ENCODE measurements at regions not wholly inside any gene's neighbourhood (a gene's known extent, or its start where the extent isn't known, plus 50 kb on each side); places are given as distances from the start of the nearest gene placed in this dataset.

DNA sequence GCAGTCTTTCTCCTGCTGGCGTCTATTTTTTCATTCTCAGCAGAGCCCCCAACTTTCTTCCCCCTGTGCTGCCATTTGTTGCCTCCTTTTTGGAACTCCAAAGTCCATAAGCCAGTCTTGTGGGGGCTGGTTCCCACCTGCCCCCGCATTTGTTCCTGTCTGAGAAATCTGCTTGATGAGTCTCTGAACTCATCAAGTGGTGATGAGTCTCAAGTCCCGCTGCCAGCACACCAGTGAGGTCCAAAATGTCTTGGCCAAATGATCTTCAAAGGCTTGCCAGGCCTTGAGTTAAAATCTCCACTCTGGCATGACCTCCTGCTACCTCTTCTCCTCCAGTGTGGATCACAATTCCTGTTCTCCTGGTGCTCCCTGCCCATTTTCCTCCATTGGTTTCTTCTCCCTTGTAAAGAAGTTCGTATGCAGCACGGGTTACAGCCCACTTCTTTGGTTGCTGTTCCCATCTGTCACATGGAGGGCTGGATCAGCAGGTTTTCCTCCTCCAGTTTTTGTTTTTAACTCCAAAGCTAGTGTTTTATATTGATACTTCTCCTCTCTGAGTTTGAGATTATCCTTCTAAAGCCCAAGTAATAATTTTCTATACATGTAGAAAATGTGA lies 72.7 kb upstream of the LIMCH1 start:
- Histone ChIP-seq H3K4me1 (ENCODE audit: low read depth) (no peaks in the 10 kb centered on the region), H3K27ac (no peak overlapping the region)
- no peak for DNase-seq (ENCODE audit: low read depth in 1 of 2, low spot score in 1 of 2)

DNA sequence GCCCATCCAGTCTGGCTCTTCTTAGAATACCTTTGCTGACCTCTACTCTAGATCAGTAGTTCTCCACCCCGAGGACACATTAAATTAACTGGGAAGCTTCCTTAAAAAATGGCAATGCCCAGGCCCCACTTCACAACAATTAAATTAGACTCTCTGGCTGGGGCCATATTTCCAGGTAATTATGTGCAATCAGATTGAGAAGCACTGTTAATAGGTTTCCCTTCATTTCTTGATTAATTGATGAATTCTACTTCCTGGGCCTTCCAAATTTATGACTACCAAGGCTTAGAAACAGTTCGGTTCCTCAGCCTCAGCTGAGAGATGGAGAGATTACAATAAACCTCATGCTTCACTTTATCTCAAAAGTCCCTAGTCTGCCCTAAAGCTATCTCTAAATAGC lies 71.7 kb upstream of the LIMCH1 start:
- Histone ChIP-seq H3K4me1 (ENCODE audit: low read depth) (no peaks in the 10 kb centered on the region), H3K36me3 (no peaks in the 10 kb centered on the region), H3K9me3 (ENCODE audit: low read depth) (no peaks in the 10 kb centered on the region), H3K27me3 (peaks cover 9% of the 10 kb centered on the region), H3K4me3 (no peak overlapping the region), H3K27ac (no peak overlapping the region)
- TF ChIP-seq, protein P1, sequence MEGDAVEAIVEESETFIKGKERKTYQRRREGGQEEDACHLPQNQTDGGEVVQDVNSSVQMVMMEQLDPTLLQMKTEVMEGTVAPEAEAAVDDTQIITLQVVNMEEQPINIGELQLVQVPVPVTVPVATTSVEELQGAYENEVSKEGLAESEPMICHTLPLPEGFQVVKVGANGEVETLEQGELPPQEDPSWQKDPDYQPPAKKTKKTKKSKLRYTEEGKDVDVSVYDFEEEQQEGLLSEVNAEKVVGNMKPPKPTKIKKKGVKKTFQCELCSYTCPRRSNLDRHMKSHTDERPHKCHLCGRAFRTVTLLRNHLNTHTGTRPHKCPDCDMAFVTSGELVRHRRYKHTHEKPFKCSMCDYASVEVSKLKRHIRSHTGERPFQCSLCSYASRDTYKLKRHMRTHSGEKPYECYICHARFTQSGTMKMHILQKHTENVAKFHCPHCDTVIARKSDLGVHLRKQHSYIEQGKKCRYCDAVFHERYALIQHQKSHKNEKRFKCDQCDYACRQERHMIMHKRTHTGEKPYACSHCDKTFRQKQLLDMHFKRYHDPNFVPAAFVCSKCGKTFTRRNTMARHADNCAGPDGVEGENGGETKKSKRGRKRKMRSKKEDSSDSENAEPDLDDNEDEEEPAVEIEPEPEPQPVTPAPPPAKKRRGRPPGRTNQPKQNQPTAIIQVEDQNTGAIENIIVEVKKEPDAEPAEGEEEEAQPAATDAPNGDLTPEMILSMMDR (IDR thresholded peaks at IDR 0.05; ENCODE audit: low read depth, low read length), result no peak
- DNase-seq (ENCODE audit: low read depth in 1 of 2, low spot score in 1 of 2), result no peak

More for the DNA sequence above, 72.7 kb upstream of the LIMCH1 start:
- no peak overlapping the region for H3K4me3 ChIP-seq
- TF ChIP-seq, protein P1 (IDR thresholded peaks at IDR 0.05; ENCODE audit: low read depth, low read length), result no peak
- peaks cover 5% of the 10 kb centered on the region for H3K27me3 ChIP-seq
- H3K9me3 ChIP-seq (ENCODE audit: low read depth), result no peaks in the 10 kb centered on the region
- no peaks in the 10 kb centered on the region for H3K36me3 ChIP-seq

DNA sequence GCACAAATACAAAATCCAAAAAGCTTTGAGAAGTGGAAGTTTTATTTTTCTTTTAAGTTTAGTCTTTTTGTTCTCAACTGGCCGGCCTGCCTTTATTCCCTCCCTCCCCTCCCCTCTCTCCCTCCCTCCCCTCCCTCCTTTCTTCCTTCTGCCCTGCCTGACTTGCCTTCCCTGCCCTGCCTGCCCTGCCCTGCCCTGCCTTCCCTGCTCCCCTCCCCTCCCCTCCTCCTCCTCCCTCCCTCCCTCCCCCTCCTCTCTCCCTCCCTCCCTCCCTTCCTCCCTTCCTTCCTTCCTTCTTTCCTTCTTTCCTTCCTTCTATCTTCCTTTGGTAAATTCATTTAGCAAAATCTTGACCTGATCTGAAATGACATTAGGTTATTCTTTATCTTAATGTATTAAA lies 69.8 kb upstream of the LIMCH1 start:
- Histone ChIP-seq H3K27me3 (peaks cover 9% of the 10 kb centered on the region), H3K36me3 (no peaks in the 10 kb centered on the region), H3K9me3 (ENCODE audit: low read depth) (no peaks in the 10 kb centered on the region), H3K27ac (no peak overlapping the region), H3K4me1 (ENCODE audit: low read depth) (no peaks in the 10 kb centered on the region), H3K4me3 (no peak overlapping the region)
- DNase-seq (ENCODE audit: low read depth in 1 of 2, low spot score in 1 of 2), result no peak
- TF ChIP-seq, protein P1 (IDR thresholded peaks at IDR 0.05; ENCODE audit: low read depth, low read length), result no peak

DNA sequence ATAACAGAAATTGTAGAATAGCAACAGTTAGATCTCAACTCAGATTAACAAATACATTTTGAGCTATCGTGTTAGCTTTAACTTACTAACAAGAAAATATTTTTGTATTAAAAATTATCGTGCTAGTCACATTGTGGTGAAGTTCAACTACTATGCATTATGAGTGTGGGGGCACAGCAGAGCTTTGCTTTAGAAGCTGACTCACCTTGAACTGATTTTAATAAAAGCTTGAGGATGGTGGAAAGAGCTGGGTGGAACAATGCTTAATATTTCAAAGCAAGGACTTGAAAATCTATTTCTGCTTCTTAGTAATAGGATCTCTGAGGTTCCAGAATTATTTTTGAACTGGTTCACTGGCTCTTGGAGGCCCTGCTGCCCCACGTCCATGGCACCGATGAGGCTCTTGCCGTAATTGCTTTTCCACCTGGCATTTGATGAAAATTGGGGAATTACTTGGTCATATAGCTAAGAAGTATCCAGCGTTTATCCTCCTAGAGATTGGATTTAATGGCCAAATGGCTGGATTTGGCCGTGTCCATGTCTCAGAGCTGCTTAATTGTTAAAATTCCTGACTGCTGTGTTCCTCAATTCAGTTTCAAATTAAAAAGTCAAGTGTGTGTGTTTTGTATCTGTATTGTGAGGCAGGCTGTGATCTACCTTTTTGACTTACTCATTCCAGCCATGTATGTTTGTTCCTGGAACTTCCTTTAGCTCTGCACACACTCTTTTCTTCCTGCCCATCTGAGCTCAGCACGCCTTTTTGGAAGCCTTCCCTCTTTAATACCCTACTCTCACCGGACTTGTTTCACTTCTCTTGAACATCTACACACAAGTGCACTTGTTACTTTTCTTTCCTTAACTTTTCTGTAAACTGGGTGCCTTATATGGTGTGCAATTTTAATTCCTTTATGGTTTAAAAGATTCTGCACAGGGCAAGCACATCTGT lies 66.6 kb upstream of the LIMCH1 start:
- Histone ChIP-seq H3K36me3 (no peaks in the 10 kb centered on the region), H3K9me3 (ENCODE audit: low read depth) (no peaks in the 10 kb centered on the region), H3K4me1 (ENCODE audit: low read depth) (no peaks in the 10 kb centered on the region), H3K4me3 (no peak overlapping the region), H3K27me3 (peaks cover 9% of the 10 kb centered on the region), H3K27ac (no peak overlapping the region)
- TF ChIP-seq, protein P1 (IDR thresholded peaks at IDR 0.05; ENCODE audit: low read depth, low read length), result no peak
- no peak for DNase-seq (ENCODE audit: low read depth in 1 of 2, low spot score in 1 of 2)

DNA sequence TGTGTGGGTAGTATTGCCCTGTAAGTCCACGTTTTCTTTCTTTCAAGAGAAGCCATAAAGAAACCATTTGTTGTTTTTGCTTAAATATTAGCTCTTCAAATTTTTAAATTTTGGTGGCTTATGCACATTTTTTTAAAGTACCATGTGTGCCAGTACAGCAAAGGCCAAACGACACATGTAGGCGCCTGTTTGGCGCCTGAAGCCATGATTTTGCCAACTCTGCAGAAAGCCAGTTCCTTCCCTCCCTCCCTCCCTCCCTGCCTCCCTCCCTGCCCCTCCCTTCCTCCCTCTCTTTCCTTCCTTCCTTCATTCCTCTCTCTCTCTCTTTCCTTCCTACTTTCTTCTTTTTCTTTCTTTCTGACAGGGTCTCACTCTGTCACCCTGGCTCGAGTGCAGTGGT lies 65.9 kb upstream of the LIMCH1 start:
- Histone ChIP-seq H3K36me3 (no peaks in the 10 kb centered on the region), H3K27me3 (peaks cover 13% of the 10 kb centered on the region), H3K27ac (no peak overlapping the region), H3K4me3 (no peak overlapping the region), H3K4me1 (ENCODE audit: low read depth) (no peaks in the 10 kb centered on the region), H3K9me3 (ENCODE audit: low read depth) (no peaks in the 10 kb centered on the region)
- no peak for DNase-seq (ENCODE audit: low read depth in 1 of 2, low spot score in 1 of 2)
- TF ChIP-seq, protein P1 (IDR thresholded peaks at IDR 0.05; ENCODE audit: low read depth, low read length), result no peak

Data from cardiac muscle cell (in vitro differentiated cells and primary cell).